CD4-positive, alpha-beta memory T cell (primary cell): ENCODE measurements at regions not wholly inside any gene's neighbourhood (a gene's known extent, or its start where the extent isn't known, plus 50 kb on each side); places are given as distances from the start of the nearest gene placed in this dataset.

Source experiments
- CTCF ChIA-PET: fragments of 350-600 bp; sonication (Branson Sonifier 250); formaldehyde crosslinking; loops from one replicate; lab custom pipeline; 2021; ENCODE audit warnings: inconsistent platforms; ENCODE audit not compliant: partially characterized antibody; lab: Charles Lee
- POLR2A ChIA-PET: fragments of 350-600 bp; sonication (Branson Sonifier 250); formaldehyde crosslinking; loops from one replicate; lab custom pipeline; 2021; ENCODE audit not compliant: partially characterized antibody; lab: Charles Lee
- DNase-seq, 5 donors: peaks; one replicate each; pipeline versions ENCODE4 v3.0.0 to v3.0.0-alpha.2; 2020 to 2022; ENCODE audit warnings: mixed read lengths in 1 of 5
- H3K27ac ChIP-seq: one replicate; pipeline ENCODE4 v1.7.0; 2013; ENCODE audit warnings: low read depth, low read length
- H3K27me3 ChIP-seq: 2 replicates; pipeline ENCODE4 v1.7.0; 2013; ENCODE audit warnings: mild to moderate bottlenecking, low read length, moderate library complexity; ENCODE audit not compliant: insufficient read depth
- H3K36me3 ChIP-seq: 2 replicates; pipeline ENCODE4 v1.7.0; 2013; ENCODE audit warnings: mild to moderate bottlenecking, low read length, moderate library complexity; ENCODE audit not compliant: insufficient read depth
- H3K4me1 ChIP-seq: 2 replicates; pipeline ENCODE4 v1.7.0; 2013; ENCODE audit warnings: mild to moderate bottlenecking, low read length, moderate library complexity; ENCODE audit not compliant: insufficient read depth
- H3K4me3 ChIP-seq, 2 donors: one replicate each; pipeline ENCODE4 v1.7.0; 2013; ENCODE audit warnings: low read length in 2 of 2, mild to moderate bottlenecking in 1 of 2
- H3K9me3 ChIP-seq, 2 donors: one replicate each; pipeline ENCODE4 v1.7.0; 2013; ENCODE audit warnings: low read length in 2 of 2, control low read depth in 1 of 2; ENCODE audit not compliant: control insufficient read depth in 1 of 2
- H3K27ac Mint-ChIP-seq, 7 donors: one replicate each; pipeline ENCODE4 v1.8.0; 2020 to 2021; ENCODE audit warnings: mixed read lengths in 7 of 7, mild to moderate bottlenecking in 6 of 7, inconsistent platforms in 3 of 7, moderate library complexity in 3 of 7
- H3K27me3 Mint-ChIP-seq, 2 donors: one replicate each; pipeline ENCODE4 v1.8.0; 2020 to 2021; ENCODE audit warnings: mixed read lengths in 2 of 2
- H3K36me3 Mint-ChIP-seq, 2 donors: one replicate each; pipeline ENCODE4 v1.8.0; 2020 to 2021; ENCODE audit warnings: mixed read lengths in 2 of 2, inconsistent platforms in 1 of 2, mild to moderate bottlenecking in 1 of 2
- H3K4me1 Mint-ChIP-seq, 4 donors: one replicate each; pipeline ENCODE4 v1.8.0; 2020 to 2021; ENCODE audit warnings: mixed read lengths in 4 of 4, mild to moderate bottlenecking in 1 of 4
- H3K4me3 Mint-ChIP-seq, 8 donors: one replicate each; pipeline ENCODE4 v1.8.0; 2020 to 2021; ENCODE audit warnings: mixed read lengths in 8 of 8, mild to moderate bottlenecking in 7 of 8, moderate library complexity in 6 of 8, inconsistent platforms in 3 of 8
- H3K9me3 Mint-ChIP-seq, 8 donors: one replicate each; pipeline ENCODE4 v1.8.0; 2020 to 2021; ENCODE audit warnings: mixed read lengths in 8 of 8, mild to moderate bottlenecking in 5 of 8, inconsistent platforms in 3 of 8, moderate library complexity in 1 of 8
- intact Hi-C: fragments of 100-400 bp; cut with micrococcal nuclease; formaldehyde crosslinking; loops from one replicate; pipeline ENCODE4 v1.15.1; 2023

GRCh38 chr16:80125677-80126076 is 415.1 kb upstream of the DYNLRB2 start:
- ChIA-PET CTCF (no interaction called here), POLR2A (no interaction called here)
- Mint-ChIP-seq H3K9me3 (peaks cover 0 to 4% (median 0%) of the 10 kb centered on the region in 8 donors), H3K4me1 (no peaks in the 10 kb centered on the region), H3K36me3 (no peaks in the 10 kb centered on the region), H3K27me3 (peaks cover 4 to 9% of the 10 kb centered on the region in 2 donors), H3K27ac (no peak overlapping the region), H3K4me3 (no peak overlapping the region)
- Histone ChIP-seq H3K27ac (no peak overlapping the region), H3K9me3 (no peaks in the 10 kb centered on the region), H3K27me3 (no peaks in the 10 kb centered on the region), H3K4me3 (no peak overlapping the region), H3K4me1 (no peaks in the 10 kb centered on the region), H3K36me3 (no peaks in the 10 kb centered on the region)
- intact Hi-C loops = no loop called here
- no peak for DNase-seq

DNA sequence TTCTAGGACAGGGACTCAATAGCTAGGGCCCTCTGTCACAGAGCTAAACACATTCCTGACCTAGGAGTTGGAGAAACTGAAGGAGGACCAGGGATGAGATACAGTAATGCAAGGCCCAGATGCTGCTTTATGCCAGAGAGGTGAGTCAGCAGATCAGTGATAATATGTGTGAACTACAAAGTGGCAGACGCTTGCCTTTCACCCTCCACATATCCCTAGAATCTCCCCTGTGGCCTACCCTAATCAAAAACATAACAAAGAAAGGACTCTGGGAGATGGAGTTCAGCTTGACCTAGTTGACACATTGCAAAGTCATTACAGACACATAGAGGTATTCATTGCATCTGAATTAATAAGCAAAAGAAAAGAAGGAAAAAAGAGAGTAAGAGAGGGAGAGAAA is 417.6 kb upstream of the DYNLRB2 start:
- Histone ChIP-seq H3K4me3 (no peak overlapping the region), H3K36me3 (no peaks in the 10 kb centered on the region), H3K4me1 (no peaks in the 10 kb centered on the region), H3K27me3 (no peaks in the 10 kb centered on the region), H3K27ac (no peak overlapping the region), H3K9me3 (no peaks in the 10 kb centered on the region)
- H3K9me3 Mint-ChIP-seq = peaks cover 0 to 4% (median 0%) of the 10 kb centered on the region in 8 donors
- H3K27ac Mint-ChIP-seq = no peak overlapping the region
- no peak for DNase-seq
- peaks cover 9 to 15% of the 10 kb centered on the region in 2 donors for H3K27me3 Mint-ChIP-seq
- ChIA-PET CTCF (no interaction called here), POLR2A (no interaction called here)
- no peaks in the 10 kb centered on the region for H3K36me3 Mint-ChIP-seq
- intact Hi-C loops = no loop called here
- no peak overlapping the region for H3K4me3 Mint-ChIP-seq
- H3K4me1 Mint-ChIP-seq = no peaks in the 10 kb centered on the region

DNA sequence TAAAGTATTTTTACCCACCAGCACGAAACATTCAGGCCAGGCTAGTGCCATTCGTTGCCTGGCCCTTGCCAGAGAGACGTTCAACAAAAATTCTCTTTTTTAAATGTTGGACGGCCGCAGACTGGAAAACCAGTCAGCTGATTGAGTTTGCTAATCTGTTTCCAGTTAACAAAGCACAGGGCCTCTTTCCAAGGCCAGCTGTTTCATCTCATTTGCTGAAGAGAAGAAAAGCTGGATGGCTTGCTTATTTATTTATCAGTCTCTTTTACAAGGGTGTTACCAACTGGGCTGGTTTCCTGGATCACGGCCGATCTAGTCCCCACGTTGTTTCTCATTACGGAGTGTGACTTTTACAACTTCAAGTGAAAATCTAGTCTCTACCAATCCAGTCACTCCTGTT is 418.7 kb upstream of the DYNLRB2 start:
- intact Hi-C loops = no loop called here
- CTCF ChIA-PET = no interaction called here
- H3K27me3 Mint-ChIP-seq = peaks cover 9 to 14% of the 10 kb centered on the region in 2 donors
- Histone ChIP-seq H3K4me1 (no peaks in the 10 kb centered on the region), H3K4me3 (no peak overlapping the region), H3K27ac (no peak overlapping the region), H3K36me3 (no peaks in the 10 kb centered on the region), H3K9me3 (no peaks in the 10 kb centered on the region), H3K27me3 (no peaks in the 10 kb centered on the region)
- H3K4me3 Mint-ChIP-seq = no peak overlapping the region
- H3K27ac Mint-ChIP-seq = no peak overlapping the region
- no peaks in the 10 kb centered on the region for H3K4me1 Mint-ChIP-seq
- POLR2A ChIA-PET = no interaction called here
- H3K9me3 Mint-ChIP-seq = peaks cover 0 to 4% (median 0%) of the 10 kb centered on the region in 8 donors
- H3K36me3 Mint-ChIP-seq = no peaks in the 10 kb centered on the region
- DNase-seq = no peak

- POLR2A ChIA-PET = no interaction called here
- intact Hi-C loops = no loop called here
- Histone ChIP-seq H3K4me1 (no peaks in the 10 kb centered on the region), H3K36me3 (no peaks in the 10 kb centered on the region), H3K27ac (no peak overlapping the region), H3K27me3 (no peaks in the 10 kb centered on the region), H3K4me3 (no peak overlapping the region), H3K9me3 (no peaks in the 10 kb centered on the region)
- no peak for DNase-seq
- Mint-ChIP-seq H3K36me3 (no peaks in the 10 kb centered on the region), H3K9me3 (peaks cover 0 to 4% (median 0%) of the 10 kb centered on the region in 8 donors), H3K4me3 (no peak overlapping the region), H3K27me3 (peaks cover 9 to 14% of the 10 kb centered on the region in 2 donors), H3K27ac (no peak overlapping the region), H3K4me1 (no peaks in the 10 kb centered on the region)
- CTCF ChIA-PET = no interaction called here
These were observed 419.3 kb upstream of the DYNLRB2 start for GRCh38 chr16:80121522-80121909.

GRCh38 chr16:80120899-80121521 is 419.8 kb upstream of the DYNLRB2 start:
- no peak for DNase-seq
- Histone ChIP-seq H3K36me3 (no peaks in the 10 kb centered on the region), H3K27me3 (no peaks in the 10 kb centered on the region), H3K4me3 (no peak overlapping the region), H3K27ac (no peak overlapping the region), H3K4me1 (no peaks in the 10 kb centered on the region), H3K9me3 (no peaks in the 10 kb centered on the region)
- Mint-ChIP-seq H3K4me3 (no peak overlapping the region), H3K9me3 (peaks cover 0 to 4% (median 0%) of the 10 kb centered on the region in 8 donors), H3K4me1 (no peaks in the 10 kb centered on the region), H3K36me3 (no peaks in the 10 kb centered on the region), H3K27ac (no peak overlapping the region), H3K27me3 (peaks cover 9 to 14% of the 10 kb centered on the region in 2 donors)
- ChIA-PET POLR2A (no interaction called here), CTCF (no interaction called here)
- intact Hi-C loops = no loop called here

DNA sequence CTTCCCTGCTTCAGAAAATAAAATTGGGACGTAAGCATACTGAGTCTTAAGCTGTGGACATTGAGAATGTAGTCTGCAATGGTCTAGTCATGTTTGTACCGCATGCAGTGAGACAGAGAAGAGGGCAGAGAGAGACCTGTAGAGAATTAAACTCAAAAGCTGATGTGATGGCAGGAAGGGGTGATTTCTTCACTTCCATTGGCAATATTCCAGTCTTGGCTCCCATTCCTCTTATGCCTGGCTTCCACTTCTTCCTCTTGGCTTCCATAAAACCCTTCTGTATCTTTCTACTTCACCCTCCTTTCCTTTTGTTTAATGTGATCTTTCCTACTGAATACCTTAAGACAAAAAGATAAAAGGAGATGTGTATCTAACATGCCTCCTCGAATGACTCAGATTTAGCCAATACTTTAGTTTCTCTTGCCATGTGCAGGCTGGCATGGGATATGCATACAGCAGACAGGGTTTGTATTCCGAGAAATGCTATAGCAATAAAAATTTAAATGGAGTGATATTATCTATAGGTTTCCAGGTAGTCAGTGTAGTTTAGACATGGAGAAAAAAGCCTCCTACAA is 423.1 kb upstream of the DYNLRB2 start:
- Mint-ChIP-seq H3K27ac (no peak overlapping the region), H3K36me3 (no peaks in the 10 kb centered on the region), H3K9me3 (no peaks in the 10 kb centered on the region), H3K27me3 (peaks cover 10 to 12% of the 10 kb centered on the region in 2 donors), H3K4me3 (no peak overlapping the region), H3K4me1 (no peaks in the 10 kb centered on the region)
- POLR2A ChIA-PET = no interaction called here
- Histone ChIP-seq H3K36me3 (no peaks in the 10 kb centered on the region), H3K4me3 (no peak overlapping the region), H3K9me3 (no peaks in the 10 kb centered on the region), H3K4me1 (no peaks in the 10 kb centered on the region), H3K27ac (no peak overlapping the region), H3K27me3 (no peaks in the 10 kb centered on the region)
- DNase-seq = no peak
- intact Hi-C loops = no loop called here
- CTCF ChIA-PET = interaction anchor here (1.0 kb wide), 1 partner anchor 10 kb away, joined by 3 read pairs; no protein-coding TSS in a partner anchor

DNA sequence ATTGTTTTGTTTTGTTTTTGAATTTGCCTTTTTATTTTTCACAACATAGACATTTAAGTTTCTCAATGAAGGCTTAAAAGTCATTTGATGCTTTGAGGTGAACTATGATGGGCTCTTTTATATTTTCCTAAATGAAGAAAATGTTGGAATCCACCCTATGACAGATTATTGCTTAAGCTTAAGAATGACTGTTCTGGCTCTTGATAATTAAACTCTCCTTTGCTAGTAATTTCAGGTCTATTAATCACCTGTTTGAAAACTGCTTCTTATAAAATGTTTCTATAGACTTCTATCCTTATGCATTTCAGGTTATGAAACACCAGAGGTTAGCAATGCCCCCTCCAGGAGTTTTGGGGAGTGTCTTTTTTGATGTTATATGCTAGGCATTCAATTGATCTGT is 424.1 kb upstream of the DYNLRB2 start:
- H3K9me3 Mint-ChIP-seq = no peaks in the 10 kb centered on the region
- CTCF ChIA-PET = no interaction called here
- Histone ChIP-seq H3K36me3 (no peaks in the 10 kb centered on the region), H3K27me3 (no peaks in the 10 kb centered on the region), H3K4me1 (no peaks in the 10 kb centered on the region), H3K9me3 (no peaks in the 10 kb centered on the region), H3K27ac (no peak overlapping the region), H3K4me3 (no peak overlapping the region)
- H3K4me3 Mint-ChIP-seq = no peak overlapping the region
- no peaks in the 10 kb centered on the region for H3K4me1 Mint-ChIP-seq
- no peaks in the 10 kb centered on the region for H3K36me3 Mint-ChIP-seq
- H3K27me3 Mint-ChIP-seq = peaks cover 8 to 12% of the 10 kb centered on the region in 2 donors
- DNase-seq = no peak
- H3K27ac Mint-ChIP-seq = no peak overlapping the region
- intact Hi-C loops = no loop called here
- POLR2A ChIA-PET = no interaction called here
